PC-3 (cell line): ENCODE measurements at regions not wholly inside any gene's neighbourhood (a gene's known extent, or its start where the extent isn't known, plus 50 kb on each side); places are given as distances from the start of the nearest gene placed in this dataset.

Source experiments
- CTCF ChIP-seq: fragments of 300-600 bp; sonication (generic); conservative IDR thresholded peaks from 2 replicates; pipeline ENCODE4 v1.5.1; 2017; ENCODE audit warnings: antibody characterized with exemption, low read depth, mild to moderate bottlenecking, low read length
- EZH2 ChIP-seq: fragments of 300-600 bp; sonication (generic); IDR thresholded peaks from one replicate; pipeline ENCODE4 v1.6.1; 2017; ENCODE audit warnings: antibody characterized with exemption, mild to moderate bottlenecking, low read length; ENCODE audit not compliant: unreplicated experiment

GRCh38 chr6:6386010-6386409 is 65.5 kb upstream of the F13A1 start:
- TF ChIP-seq CTCF (no peak), EZH2 (no peak)
